RWPE1 (cell line): ENCODE measurements at regions not wholly inside any gene's neighbourhood (a gene's known extent, or its start where the extent isn't known, plus 50 kb on each side); places are given as distances from the start of the nearest gene placed in this dataset.

ENCODE experiments used
- CTCF ChIA-PET: fragments of 350-600 bp; sonication (Branson Sonifier 250); formaldehyde crosslinking; extraction: SDS; loops from one replicate; lab custom pipeline; 2021; lab: Yijun Ruan, JAX
- POLR2A ChIA-PET: fragments of 400-600 bp; formaldehyde crosslinking; extraction: SDS; loops from one replicate; lab custom pipeline; 2020; ENCODE audit warnings: antibody characterized with exemption; ENCODE audit not compliant: low non-redundant PET; lab: Yijun Ruan, JAX
- DNase-seq: peaks from one replicate; pipeline ENCODE4 v3.0.0; 2012; ENCODE audit warnings: low spot score
- H3K27ac ChIP-seq: fragments of 450-650 bp; 2 replicates; pipeline ENCODE4 v1.5.1; 2017
- TF ChIP-seq, protein P1 (sequence below): fragments of 450-650 bp; conservative IDR thresholded peaks from 2 replicates; pipeline ENCODE4 v1.5.1; 2017; ENCODE audit warnings: low read depth, mild to moderate bottlenecking

GRCh38 chr5:85663708-85664031 is 954.1 kb upstream of the COX7C start:
- TF ChIP-seq, protein P1, sequence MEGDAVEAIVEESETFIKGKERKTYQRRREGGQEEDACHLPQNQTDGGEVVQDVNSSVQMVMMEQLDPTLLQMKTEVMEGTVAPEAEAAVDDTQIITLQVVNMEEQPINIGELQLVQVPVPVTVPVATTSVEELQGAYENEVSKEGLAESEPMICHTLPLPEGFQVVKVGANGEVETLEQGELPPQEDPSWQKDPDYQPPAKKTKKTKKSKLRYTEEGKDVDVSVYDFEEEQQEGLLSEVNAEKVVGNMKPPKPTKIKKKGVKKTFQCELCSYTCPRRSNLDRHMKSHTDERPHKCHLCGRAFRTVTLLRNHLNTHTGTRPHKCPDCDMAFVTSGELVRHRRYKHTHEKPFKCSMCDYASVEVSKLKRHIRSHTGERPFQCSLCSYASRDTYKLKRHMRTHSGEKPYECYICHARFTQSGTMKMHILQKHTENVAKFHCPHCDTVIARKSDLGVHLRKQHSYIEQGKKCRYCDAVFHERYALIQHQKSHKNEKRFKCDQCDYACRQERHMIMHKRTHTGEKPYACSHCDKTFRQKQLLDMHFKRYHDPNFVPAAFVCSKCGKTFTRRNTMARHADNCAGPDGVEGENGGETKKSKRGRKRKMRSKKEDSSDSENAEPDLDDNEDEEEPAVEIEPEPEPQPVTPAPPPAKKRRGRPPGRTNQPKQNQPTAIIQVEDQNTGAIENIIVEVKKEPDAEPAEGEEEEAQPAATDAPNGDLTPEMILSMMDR: no peak
- ChIA-PET CTCF (interaction anchor here (0.7 kb wide), 1 partner anchor 780 kb away, joined by 3 read pairs; no protein-coding TSS in a partner anchor), POLR2A (no interaction called here)
- DNase-seq: no peak
- H3K27ac ChIP-seq: no peak overlapping the region

DNA sequence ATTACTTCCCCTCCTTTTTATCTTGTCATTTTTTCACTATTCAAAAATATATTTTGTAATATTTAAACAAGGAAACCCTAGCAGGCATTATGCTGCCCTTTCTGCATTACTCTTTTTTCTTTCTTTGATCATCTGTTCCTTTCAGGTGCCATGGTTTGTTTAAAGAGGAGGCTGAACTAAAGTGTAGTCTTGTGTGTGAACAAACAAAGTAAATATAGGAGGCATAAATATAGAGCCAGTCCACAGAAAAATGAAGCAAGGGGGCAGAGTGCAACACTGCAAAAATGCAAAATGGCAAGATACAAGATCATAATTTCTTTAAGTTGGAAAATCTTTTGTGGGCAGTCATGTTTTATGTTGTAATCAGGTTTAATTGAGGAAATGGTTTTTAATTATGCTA is 947.3 kb upstream of the COX7C start:
- POLR2A ChIA-PET: no interaction called here
- no peak for DNase-seq
- CTCF ChIA-PET: interaction anchor here (0.6 kb wide), 1 partner anchor 12 kb away, joined by 5 read pairs; no protein-coding TSS in a partner anchor
- H3K27ac ChIP-seq: no peak overlapping the region
- TF ChIP-seq, protein P1: no peak

- no peak overlapping the region for H3K27ac ChIP-seq
- ChIA-PET POLR2A (no interaction called here), CTCF (no interaction called here)
- TF ChIP-seq, protein P1: no peak
- no peak for DNase-seq
These were observed 946.3 kb upstream of the COX7C start for GRCh38 chr5:85671223-85671970.

DNA sequence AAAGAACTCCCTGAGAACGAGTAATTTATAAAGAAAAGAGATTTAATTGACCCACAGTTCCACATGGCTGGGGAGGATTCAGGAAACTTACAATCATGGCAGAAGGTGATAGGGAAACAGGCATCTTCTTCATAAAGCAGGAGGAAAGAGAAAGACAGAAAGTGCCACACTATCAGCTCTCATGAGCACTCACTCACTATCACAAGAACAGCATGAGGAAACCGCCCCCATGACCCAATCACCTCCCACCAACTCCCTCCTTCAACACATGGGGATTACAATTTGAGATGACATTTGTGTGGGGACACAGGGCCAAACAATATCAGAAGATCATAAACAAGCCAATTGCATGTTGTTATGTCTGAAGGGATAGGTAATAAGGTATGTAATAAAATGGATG is 935.9 kb upstream of the COX7C start:
- H3K27ac ChIP-seq: no peak overlapping the region
- ChIA-PET POLR2A (no interaction called here), CTCF (no interaction called here)
- DNase-seq: no peak
- TF ChIP-seq, protein P1: no peak

- CTCF ChIA-PET: interaction anchor here (0.5 to 0.6 kb wide), 3 partner anchors 9 to 1166 kb away, joined by 3 to 6 read pairs (median 3); no protein-coding TSS in a partner anchor
- TF ChIP-seq, protein P1: no peak
These were observed 933.4 kb upstream of the COX7C start for GRCh38 chr5:85684351-85684750.

GRCh38 chr5:85703296-85703695 is 914.4 kb upstream of the COX7C start:
- CTCF ChIA-PET: interaction anchor here (0.7 kb wide), 1 partner anchor 638 kb away, joined by 4 read pairs; no protein-coding TSS in a partner anchor
- POLR2A ChIA-PET: no interaction called here
- DNase-seq: no peak
- no peak overlapping the region for H3K27ac ChIP-seq
- TF ChIP-seq, protein P1: no peak

More at GRCh38 chr5:85684351-85684750, 933.4 kb upstream of the COX7C start:
- no peak for DNase-seq
- H3K27ac ChIP-seq: no peak overlapping the region
- POLR2A ChIA-PET: no interaction called here
